HG02678 (cell line): ENCODE measurements at regions not wholly inside any gene's neighbourhood (a gene's known extent, or its start where the extent isn't known, plus 50 kb on each side); places are given as distances from the start of the nearest gene placed in this dataset.

Experiments
- ATAC-seq: cut with Tn5 transposase; IDR thresholded peaks from one replicate; pipeline ENCODE4 v1.9.1; 2021; ENCODE audit warnings: mild to moderate bottlenecking, moderate library complexity; ENCODE audit not compliant: unreplicated experiment

- no peak for ATAC-seq
These were observed 63.2 kb upstream of the GSE1 start for GRCh38 chr16:85549766-85550421.

GRCh38 chr16:85550422-85550864 is 62.7 kb upstream of the GSE1 start:
- no peak for ATAC-seq

GRCh38 chr16:85550953-85551924 is 61.9 kb upstream of the GSE1 start:
- no peak for ATAC-seq

DNA sequence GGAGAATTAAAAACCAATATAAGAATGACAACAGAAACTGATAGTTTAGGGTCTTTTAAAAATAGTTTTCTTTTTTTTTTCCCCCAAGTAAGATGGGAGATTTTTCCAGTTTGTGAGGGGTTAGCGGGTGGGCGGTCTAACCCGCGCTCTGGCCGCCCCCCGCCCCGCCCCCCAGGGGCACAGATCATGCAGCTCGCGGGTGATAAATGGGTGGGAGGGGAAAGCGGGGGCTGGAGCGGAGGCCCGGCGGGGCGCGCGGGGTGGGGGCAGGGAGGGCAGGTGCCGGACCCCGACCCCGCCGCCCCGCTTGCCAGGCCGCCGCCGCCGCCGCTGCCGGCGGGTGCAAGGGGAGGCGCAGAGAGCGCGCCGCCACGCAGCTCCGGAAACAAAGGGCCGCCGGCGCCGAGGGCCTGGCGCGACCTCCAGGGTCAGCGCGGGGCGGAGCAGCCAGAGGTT is 60.1 kb upstream of the GSE1 start:
- ATAC-seq, result no peak

- peak; percentile 42 for ATAC-seq
These were observed 59.5 kb upstream of the GSE1 start for GRCh38 chr16:85553436-85554113.

DNA sequence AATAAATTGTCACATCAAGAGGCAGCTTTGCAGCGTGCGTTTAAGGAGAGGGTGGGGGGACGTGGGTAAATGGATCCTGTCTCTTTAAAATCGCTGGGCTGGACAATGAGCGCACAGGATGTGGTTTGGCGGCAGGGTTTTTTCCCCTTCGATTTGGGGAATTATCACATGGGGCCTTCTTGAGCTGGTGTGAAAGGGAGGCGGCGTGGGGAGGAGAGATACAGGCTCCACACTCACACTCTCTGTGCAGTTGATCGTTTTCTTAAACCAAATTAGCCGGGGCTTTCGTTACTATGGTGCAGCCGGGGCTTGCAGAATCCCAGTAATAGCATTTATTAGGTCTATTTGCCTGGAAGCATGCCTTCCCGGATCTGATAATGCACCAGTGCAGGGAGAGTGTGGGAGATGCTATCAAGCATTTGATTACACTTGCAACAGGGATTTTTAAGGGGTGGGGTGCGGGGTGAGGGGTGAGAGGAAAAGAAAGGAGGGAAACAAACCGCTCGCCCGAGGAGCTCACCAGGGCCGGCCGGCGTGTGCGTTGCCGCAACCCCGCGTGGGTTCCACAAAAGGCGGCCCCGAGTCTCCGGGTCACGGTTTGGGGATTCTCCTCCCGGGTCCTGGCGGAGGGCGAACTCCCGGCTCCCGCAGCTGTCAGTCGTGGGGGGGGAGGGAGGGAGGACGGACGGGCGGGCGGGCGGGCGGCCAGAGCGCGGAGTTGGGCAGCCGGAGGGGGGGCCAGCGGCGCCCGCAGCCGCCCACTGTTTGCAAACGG is 58.8 kb upstream of the GSE1 start:
- peak; percentile 50 for ATAC-seq

DNA sequence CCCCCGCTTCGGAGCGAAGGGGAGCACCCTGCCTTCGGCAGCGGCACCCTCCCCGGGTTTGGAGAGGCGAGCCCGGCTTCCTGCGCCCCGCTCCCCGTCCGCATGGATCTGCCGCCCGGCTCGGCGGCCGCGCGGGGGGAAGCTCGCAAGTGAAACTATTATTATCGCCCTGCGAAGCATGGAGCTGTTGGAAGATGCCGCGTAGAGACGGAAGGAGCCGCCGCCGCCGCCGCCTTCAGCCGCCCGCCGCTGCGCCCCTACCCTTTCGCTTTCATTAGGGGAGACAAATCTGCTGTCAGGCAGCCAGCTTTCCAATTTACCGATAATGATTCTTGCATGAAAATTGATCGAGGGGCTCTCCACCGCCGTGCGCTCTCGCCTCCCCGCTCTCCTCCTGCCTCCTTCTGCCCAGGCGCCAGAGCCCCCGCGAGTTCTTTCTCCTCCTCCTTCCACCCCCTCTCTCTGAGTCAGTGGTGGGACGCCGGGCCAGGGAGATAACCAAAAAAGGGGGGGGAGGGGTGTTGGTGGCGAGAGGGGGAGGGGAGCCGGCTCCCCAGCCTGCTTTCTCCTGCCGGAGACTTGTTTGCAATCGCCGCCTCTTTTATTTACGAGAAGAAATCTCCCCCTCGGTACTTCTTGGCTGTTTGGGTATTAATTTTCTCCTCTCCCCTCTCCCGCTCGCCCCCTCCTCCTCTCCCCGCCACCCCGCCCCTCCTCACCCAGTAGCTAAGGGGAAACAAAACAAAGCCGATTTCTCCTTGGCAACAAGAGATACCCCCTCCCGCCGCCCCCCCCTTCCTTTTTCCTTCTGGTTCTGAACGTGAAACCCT is 58.0 kb upstream of the GSE1 start:
- no peak for ATAC-seq

GRCh38 chr16:85555719-85556455 is 57.2 kb upstream of the GSE1 start:
- no peak for ATAC-seq

DNA sequence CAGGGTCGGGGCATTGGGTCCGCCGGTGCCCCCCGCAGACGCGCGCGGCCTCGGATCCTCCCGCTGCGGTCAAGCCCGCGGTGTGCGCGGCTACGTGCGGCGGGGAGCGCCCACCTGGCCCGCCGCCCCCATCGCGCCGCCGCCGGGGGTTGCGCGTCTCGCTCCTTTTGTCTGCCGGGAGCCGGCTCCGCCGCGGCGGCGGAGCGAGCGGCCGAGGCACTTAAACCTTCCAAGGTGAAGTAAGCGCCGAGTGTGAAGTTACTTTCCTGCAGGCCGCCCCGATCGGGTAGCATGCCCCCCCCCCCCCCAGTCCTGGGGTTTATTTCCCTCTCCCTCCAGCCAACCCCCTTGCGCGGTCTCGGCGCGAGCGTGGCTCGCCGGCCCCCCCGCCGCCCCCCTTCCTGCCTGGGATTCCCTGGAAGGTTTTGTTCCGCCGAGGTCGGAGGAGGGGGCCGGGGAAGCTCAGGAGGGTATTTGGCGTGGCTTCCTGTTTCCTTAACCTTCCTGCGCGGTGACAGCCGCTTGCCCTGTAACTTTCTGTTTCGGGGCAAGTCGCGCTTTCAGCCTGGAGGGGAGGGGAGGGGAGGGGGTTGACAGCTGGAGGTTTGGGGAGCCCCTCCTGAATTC is 56.6 kb upstream of the GSE1 start:
- ATAC-seq, result no peak

GRCh38 chr16:85557083-85557970 is 55.8 kb upstream of the GSE1 start:
- ATAC-seq, result no peak

- ATAC-seq, result no peak
These were observed 55.0 kb upstream of the GSE1 start for GRCh38 chr16:85557971-85558657.

GRCh38 chr16:85560932-85561247 is 52.2 kb upstream of the GSE1 start:
- no peak for ATAC-seq

GRCh38 chr16:85561248-85562092 is 51.7 kb upstream of the GSE1 start:
- no peak for ATAC-seq

DNA sequence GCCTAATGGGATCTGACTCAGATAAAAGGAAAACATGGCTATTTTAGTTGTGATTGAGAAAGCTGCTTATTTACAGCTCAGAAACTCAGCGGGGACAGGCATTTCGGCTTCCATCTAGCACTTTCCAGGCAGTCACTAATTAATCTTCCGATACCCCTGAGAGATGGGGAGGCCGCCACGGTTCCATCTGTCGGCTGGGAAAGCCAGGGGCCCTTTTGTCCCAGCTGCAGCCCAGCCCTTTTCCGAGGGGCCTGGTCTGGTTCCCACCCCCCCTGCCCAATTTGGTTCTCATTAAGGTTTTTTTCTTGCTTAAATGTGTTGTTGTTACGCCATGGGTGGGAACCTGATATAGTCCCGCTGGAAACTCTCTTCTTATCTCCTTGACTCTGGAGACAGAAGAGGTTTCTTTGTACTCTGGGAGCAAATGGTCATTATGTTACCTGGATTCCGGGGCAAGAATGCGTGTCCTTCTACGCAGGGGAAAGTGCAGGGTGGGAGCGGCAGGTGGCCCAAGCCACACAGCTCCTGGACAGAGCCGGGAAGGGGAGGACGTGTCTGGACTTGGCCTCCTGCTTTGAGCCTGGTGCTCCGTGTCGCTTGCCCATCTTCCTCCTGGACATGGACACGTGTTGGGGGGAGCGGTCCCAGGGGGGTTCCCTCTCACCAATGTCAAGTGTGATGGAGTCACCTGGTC is 50.9 kb upstream of the GSE1 start:
- ATAC-seq, result no peak

DNA sequence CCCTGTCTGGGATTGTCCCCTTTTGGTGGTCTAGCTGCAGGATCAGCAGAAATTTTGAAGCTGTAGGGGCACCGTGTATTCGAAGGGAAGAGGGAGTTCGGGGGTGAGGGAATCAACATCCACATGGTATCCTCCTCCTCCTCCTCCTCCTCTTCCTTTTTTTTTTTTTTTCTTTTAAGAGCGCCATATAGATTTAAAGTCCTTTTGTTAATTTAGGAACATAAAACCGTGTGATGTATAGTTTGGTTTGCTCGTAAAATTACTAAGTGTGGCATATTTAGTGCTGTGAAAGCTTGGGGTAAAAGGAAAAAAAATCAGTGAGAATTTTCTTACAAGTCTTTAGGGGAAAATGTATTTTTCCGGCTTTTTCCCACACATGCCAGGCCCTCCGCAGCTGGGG is 50.1 kb upstream of the GSE1 start:
- no peak for ATAC-seq
